NCI-H748 treated with DMSO at 0.1 percent for 48 hours (cell line): ENCODE measurements at regions not wholly inside any gene's neighbourhood (a gene's known extent, or its start where the extent isn't known, plus 50 kb on each side); places are given as distances from the start of the nearest gene placed in this dataset.

Experiments used
- DNase-seq: peaks from one replicate; lab custom pipeline; 2025; lab: John Stamatoyannopoulos, UW

DNA sequence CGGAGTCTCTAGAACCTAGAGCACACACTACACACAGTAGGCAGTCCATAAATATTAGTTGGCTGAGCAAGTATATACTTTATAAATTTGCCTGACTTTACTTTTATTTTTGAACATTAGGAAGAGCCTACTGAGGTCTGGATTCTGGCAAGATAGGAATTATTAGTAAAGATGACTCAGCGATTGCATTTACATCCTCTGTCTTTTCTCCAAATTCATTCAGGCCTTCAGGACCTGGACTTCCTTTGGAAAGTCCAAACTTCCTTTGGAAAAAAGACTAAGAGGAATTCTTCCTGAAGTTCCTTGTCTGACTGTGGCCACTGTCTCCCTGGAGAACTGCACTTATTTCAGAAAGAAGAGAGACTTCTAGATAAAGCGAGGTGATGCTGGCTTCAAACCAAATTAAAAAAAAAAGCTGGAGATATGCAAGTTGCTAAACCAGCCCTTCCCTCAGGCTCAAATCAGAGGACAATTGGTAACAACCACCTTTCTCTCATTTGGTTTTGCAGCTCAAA is 251.3 kb downstream of the GAS1 start:
- DNase-seq: no peak

GRCh38 chr9:86690034-86690433 is 257.3 kb downstream of the GAS1 start:
- DNase-seq: no peak

DNA sequence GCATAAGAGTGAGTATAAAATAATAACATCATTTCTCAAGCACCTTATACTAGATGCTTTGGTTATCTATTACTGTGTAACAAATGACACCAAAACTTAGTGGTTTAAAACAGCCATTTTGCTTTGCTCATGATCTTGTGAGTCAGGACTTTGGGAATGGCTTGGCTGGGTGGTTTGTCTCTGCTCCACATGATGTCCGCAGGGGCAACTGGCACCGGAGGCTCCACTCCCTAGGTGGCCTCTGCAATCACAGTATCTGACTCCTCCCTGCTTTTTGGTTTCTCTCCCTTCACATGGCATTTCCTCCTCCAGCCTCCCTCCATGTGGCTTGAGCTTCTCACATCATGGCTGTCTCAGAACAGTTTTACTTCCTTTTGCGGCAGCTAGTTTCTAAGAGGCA is 259.5 kb downstream of the GAS1 start:
- DNase-seq: no peak

DNA sequence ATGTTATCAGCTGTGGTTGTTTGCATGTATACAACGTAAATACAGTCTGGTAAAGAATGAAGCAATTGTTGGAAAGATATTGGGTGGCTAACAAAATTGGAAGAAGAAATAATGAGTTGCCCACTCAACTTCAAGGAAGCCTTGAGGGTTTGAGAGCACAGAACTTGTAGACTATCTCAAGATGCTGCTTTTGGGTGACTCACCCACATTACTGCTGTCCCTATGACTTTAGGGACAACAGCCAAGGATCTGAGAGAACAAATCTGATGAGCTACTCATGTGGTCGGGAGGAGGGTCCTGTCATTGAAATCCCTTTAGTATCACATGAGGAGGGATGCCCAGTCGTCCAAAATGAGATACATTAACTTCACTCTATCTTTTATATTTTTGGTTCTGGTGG is 261.8 kb downstream of the GAS1 start:
- no peak for DNase-seq

DNA sequence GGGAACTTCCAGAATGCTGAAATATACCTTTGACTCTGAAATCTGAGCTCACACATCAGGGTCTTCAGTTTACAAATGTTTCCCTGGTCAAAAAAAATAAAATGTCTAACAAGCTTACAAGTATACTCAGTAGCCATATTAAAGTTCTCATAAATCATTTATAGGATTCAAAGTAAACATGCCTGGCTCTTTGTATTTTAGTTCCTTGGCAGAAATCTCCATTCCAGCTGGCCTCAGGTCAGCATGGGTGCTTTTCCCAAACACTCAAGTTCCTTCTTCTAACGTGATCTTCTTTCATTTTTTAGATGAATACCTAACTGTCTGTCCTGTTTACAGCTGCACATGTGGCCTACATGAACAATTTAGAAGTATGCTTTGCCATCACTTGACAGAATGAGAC is 263.2 kb downstream of the GAS1 start:
- DNase-seq: no peak

DNA sequence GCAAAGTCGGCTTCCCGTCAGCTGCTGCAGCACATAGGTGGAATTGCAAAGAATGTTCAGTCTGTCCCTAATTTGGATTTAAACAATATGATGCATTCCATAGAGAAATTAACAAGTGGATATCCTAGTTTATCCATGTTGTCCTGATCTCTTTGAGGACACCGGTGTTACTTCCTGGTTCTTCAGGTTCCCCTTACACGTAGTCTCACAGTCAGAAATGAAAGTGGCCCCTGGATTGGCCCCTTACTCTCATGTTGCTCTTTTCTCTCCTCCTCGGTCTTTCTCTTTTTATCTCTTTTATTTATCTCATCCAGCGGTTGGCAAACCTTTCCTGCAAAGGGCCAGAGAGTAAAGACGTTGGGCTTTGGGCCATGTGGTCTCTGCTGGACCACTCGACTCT is 265.1 kb downstream of the GAS1 start:
- no peak for DNase-seq

- DNase-seq: no peak
These were observed 267.4 kb downstream of the GAS1 start for GRCh38 chr9:86679909-86680308.

- DNase-seq: no peak
These were observed 270.9 kb downstream of the GAS1 start for GRCh38 chr9:86676396-86676795.

GRCh38 chr9:86675805-86676204 is 271.5 kb downstream of the GAS1 start:
- no peak for DNase-seq

DNA sequence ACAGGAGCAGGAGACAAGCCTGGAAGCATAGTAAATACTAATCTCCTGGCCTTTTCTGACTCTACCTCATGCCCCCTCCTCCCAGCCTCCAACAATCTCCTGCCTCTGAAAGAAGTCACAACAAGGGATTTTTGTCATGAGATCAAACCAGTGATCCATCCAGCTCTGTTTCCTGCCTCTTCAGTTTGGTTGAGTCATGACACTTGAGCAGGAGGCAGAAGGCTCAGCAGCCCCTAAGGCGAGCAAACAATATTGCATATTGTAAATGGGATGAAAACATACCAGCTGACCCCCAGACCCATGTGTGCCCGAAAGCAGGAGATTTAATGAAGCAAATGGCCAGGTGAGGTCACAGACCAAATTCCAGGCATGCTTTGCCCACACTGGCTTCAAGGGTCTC is 272.8 kb downstream of the GAS1 start:
- DNase-seq: no peak

- DNase-seq: no peak
These were observed 274.3 kb downstream of the GAS1 start for GRCh38 chr9:86672966-86673365.

DNA sequence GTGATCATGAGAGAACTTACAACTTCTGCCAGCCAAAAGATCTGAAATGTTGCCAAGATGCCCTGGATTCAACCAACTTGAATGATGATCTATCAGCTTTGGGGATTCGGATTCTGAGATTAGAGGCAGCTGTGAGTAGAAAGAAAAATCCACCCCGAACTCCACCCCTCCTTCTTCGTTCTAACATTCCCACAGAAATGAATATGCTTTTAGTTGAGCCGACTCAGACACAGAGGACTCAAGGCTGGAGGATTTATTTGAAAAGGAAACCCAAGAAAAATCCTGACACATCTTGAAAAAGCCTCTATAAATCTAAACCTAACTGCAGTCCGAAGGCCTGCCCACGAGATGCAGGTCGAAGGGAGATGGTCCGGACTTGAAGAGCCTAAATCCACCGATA is 275.0 kb downstream of the GAS1 start:
- DNase-seq: no peak

- no peak for DNase-seq
These were observed 276.3 kb downstream of the GAS1 start for GRCh38 chr9:86671018-86671417.

GRCh38 chr9:86670536-86670935 is 276.8 kb downstream of the GAS1 start:
- no peak for DNase-seq

DNA sequence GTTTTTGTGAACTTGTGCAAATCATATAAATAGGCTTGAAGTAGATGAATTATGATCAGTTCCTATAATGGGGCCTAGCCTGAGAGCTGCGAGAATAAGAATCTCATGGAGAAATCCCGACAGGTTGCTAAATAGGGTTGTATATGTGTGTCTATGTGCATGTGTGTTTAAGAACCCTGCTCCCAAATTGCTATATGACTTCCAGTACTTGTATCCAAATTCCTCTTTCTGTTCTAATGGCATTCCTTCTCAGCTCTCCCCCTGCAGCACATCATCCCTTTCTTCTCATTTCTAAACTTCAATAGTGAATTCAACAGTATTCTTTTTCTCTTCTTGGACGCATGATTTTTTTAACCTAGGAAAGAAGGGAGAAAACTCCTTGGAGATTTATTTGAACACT is 277.2 kb downstream of the GAS1 start:
- no peak for DNase-seq

GRCh38 chr9:86669422-86669821 is 277.9 kb downstream of the GAS1 start:
- no peak for DNase-seq

DNA sequence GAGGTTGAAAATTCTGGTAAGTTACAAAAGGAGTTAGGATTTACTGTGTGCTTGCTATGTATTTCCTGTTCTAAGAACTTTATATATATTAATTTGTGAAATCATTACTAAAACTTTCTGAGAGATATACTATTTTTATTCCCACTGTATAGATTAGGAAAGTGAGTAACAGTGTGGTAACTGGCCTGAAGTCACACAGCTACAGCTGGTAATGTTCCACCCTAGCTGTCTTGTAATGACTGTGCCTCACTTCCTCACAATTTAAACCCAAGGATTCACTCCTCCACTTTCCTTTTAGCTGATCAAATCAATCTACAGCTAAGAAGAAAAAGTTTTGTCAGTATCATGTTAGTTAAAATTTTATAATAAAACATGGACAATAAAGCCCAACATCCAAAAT is 278.8 kb downstream of the GAS1 start:
- no peak for DNase-seq

GRCh38 chr9:86667307-86667706 is 280.0 kb downstream of the GAS1 start:
- DNase-seq: no peak

- DNase-seq: no peak
These were observed 281.9 kb downstream of the GAS1 start for GRCh38 chr9:86665416-86665815.

DNA sequence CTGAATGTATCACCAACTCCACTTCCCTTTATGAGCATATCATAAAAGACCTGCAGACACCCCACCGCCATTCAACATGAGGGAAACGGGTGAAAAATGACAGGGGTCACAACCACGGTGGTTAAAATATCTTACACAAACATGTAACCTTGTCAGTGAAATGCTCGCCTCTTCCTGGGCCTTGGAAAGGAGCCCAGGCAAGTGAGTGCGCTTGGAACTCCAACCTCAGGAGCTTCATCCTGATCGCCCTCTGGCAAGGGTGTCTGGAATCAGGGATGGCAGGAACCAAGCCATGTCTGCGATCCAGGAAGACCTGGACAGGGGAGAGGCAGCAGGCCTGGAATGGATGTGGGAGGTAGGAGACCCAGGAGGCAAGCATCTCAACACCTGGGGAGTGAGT is 282.7 kb downstream of the GAS1 start:
- no peak for DNase-seq

GRCh38 chr9:86663905-86664304 is 283.4 kb downstream of the GAS1 start:
- DNase-seq: no peak

GRCh38 chr9:86662890-86663468 is 284.3 kb downstream of the GAS1 start:
- DNase-seq: no peak

GRCh38 chr9:86660146-86660943 is 287.0 kb downstream of the GAS1 start:
- DNase-seq: no peak
